ENCODE measurements at regions not wholly inside any gene's neighbourhood (a gene's known extent, or its start where the extent isn't known, plus 50 kb on each side); places are given as distances from the start of the nearest gene placed in this dataset.

DNA sequence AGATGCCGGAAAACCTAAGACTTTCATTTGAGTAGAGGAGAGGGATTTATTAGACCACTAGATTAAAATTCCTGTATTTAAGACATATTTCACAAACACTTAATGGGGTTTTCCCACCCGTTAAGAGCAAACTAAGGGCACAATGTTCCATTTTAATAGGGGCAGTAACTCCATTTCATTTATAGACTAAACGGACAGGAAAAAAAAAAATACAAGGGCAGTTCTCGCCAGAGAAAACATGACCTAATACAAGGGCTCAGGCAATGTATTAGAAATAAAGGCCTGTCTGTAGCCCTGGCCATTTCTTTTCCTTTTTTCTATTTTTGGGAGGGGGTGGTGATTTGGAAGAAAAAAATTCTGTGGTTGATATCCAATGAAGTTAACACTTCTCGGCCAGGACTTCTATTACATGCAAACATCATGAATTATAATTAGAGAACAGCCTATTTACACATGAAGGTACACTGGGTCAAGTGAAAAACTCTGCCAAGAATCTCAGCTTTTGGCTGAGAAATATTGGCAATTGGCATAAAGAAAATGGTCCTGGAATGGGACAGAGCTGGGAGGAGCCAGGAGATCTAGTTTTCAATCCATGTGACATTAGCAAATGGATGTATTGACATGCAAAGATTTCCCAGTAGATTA lies 641.1 kb upstream of the TBX3 start:
- TF ChIP-seq ELF4 (IDR thresholded peaks at IDR 0.05) (no peak), TARDBP (IDR thresholded peaks at IDR 0.05) (no peak), SP1 (IDR thresholded peaks at IDR 0.05) (no peak), ZNF384 (IDR thresholded peaks at IDR 0.05) (no peak), FOXK2 (IDR thresholded peaks at IDR 0.05) (no peak), FOXM1 (IDR thresholded peaks at IDR 0.05; ENCODE audit: borderline replicate concordance) (no peak), BHLHE40 (IDR thresholded peaks at IDR 0.05; ENCODE audit: borderline replicate concordance) (no peak), LEF1 (IDR thresholded peaks at IDR 0.05; ENCODE audit: borderline replicate concordance) (no peak), HDGF (IDR thresholded peaks at IDR 0.05; ENCODE audit: borderline replicate concordance) (no peak), SUZ12 (IDR thresholded peaks at IDR 0.05) (no peak), FOXA1 (IDR thresholded peaks at IDR 0.05) (no peak), L3MBTL2 (conservative IDR thresholded peaks at IDR 0.05) (no peak), NFRKB (IDR thresholded peaks at IDR 0.05) (no peak)
- TF ChIP-seq, protein P1, sequence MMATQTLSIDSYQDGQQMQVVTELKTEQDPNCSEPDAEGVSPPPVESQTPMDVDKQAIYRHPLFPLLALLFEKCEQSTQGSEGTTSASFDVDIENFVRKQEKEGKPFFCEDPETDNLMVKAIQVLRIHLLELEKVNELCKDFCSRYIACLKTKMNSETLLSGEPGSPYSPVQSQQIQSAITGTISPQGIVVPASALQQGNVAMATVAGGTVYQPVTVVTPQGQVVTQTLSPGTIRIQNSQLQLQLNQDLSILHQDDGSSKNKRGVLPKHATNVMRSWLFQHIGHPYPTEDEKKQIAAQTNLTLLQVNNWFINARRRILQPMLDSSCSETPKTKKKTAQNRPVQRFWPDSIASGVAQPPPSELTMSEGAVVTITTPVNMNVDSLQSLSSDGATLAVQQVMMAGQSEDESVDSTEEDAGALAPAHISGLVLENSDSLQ (IDR thresholded peaks at IDR 0.05), result no peak
